HEK293 (cell line): ENCODE measurements at regions not wholly inside any gene's neighbourhood (a gene's known extent, or its start where the extent isn't known, plus 50 kb on each side); places are given as distances from the start of the nearest gene placed in this dataset.

Experiments used
- CTCF ChIA-PET: fragments of 350-600 bp; formaldehyde crosslinking; extraction: SDS; loops from one replicate; lab custom pipeline; 2021; ENCODE audit warnings: antibody characterized with exemption; lab: Yijun Ruan, JAX
- POLR2A ChIA-PET: fragments of 300-600 bp; formaldehyde crosslinking; extraction: SDS; loops from one replicate; lab custom pipeline; 2020; ENCODE audit warnings: antibody characterized with exemption, inconsistent platforms; lab: Yijun Ruan, JAX
- H3K27ac ChIP-seq: fragments of 200-500 bp; sonication (Bioruptor generic); 2 replicates; pipeline ENCODE4 v1.5.1; 2014; ENCODE audit warnings: low read depth, low read length, control low read depth, inconsistent platforms; ENCODE audit errors: extremely low read depth
- H3K36me3 ChIP-seq, 2 experiments: fragments of 200-500 bp in 1 of 2; sonication (Bioruptor generic) in 1 of 2; 1 replicate in 1 of 2; 2 replicates in 1 of 2; pipeline ENCODE4 v1.5.1; 2014 to 2017; ENCODE audit warnings: inconsistent platforms in 2 of 2, low read length in 2 of 2; ENCODE audit not compliant: control insufficient read depth in 2 of 2, insufficient read depth in 1 of 2
- H3K4me1 ChIP-seq: fragments of 200-500 bp; sonication (Bioruptor generic); 2 replicates; pipeline ENCODE4 v1.5.1; 2014; ENCODE audit warnings: mild to moderate bottlenecking, low read length, inconsistent platforms; ENCODE audit not compliant: control insufficient read depth, insufficient read depth
- H3K4me3 ChIP-seq: 2 replicates; pipeline ENCODE4 v1.5.1; 2011; ENCODE audit warnings: low read depth, mild to moderate bottlenecking, control low read depth, low read length, moderate library complexity
- H3K9me3 ChIP-seq: fragments of 200-500 bp; sonication (Bioruptor generic); 2 replicates; pipeline ENCODE4 v1.5.1; 2014; ENCODE audit warnings: low read depth, low read length, inconsistent platforms; ENCODE audit not compliant: control insufficient read depth, insufficient read depth
- EGR2 ChIP-seq: fragments of 450-650 bp; formaldehyde crosslinking; IDR thresholded peaks from 2 replicates; pipeline ENCODE4 v1.5.1; 2016; ENCODE audit warnings: low read depth, missing biosample characterization, missing genetic modification characterization
- GLIS1 ChIP-seq: fragments of 450-650 bp; formaldehyde crosslinking; IDR thresholded peaks from 2 replicates; pipeline ENCODE4 v1.5.1; 2016; ENCODE audit warnings: missing biosample characterization, missing genetic modification characterization
- OVOL3 ChIP-seq: fragments of 450-650 bp; formaldehyde crosslinking; IDR thresholded peaks from 2 replicates; pipeline ENCODE4 v1.5.1; 2016; ENCODE audit warnings: missing biosample characterization, missing genetic modification characterization
- SCRT2 ChIP-seq: fragments of 450-650 bp; formaldehyde crosslinking; IDR thresholded peaks from 2 replicates; pipeline ENCODE4 v1.5.1; 2016; ENCODE audit warnings: missing biosample characterization, missing genetic modification characterization
- SETDB1 ChIP-seq: IDR thresholded peaks from one replicate; pipeline ENCODE4 v1.6.1; 2017; ENCODE audit warnings: mild to moderate bottlenecking, low read length, moderate library complexity, mixed read lengths; ENCODE audit not compliant: insufficient read length
- YY1 ChIP-seq: fragments of 450-650 bp; formaldehyde crosslinking; IDR thresholded peaks from 2 replicates; pipeline ENCODE4 v1.5.1; 2018; ENCODE audit warnings: missing biosample characterization, missing genetic modification characterization
- YY2 ChIP-seq: fragments of 450-650 bp; formaldehyde crosslinking; IDR thresholded peaks from 2 replicates; pipeline ENCODE4 v1.5.1; 2016; ENCODE audit warnings: missing biosample characterization, missing genetic modification characterization
- ZBTB20 ChIP-seq: fragments of 450-650 bp; formaldehyde crosslinking; IDR thresholded peaks from 2 replicates; pipeline ENCODE4 v1.5.1; 2016; ENCODE audit warnings: missing biosample characterization, missing genetic modification characterization
- ZNF214 ChIP-seq: fragments of 450-650 bp; formaldehyde crosslinking; IDR thresholded peaks from 2 replicates; pipeline ENCODE4 v1.5.1; 2017; ENCODE audit warnings: missing biosample characterization, mild to moderate bottlenecking, missing genetic modification characterization, borderline replicate concordance
- ZNF529 ChIP-seq: fragments of 450-650 bp; formaldehyde crosslinking; IDR thresholded peaks from 2 replicates; pipeline ENCODE4 v1.5.1; 2017; ENCODE audit warnings: missing genetic modification characterization, missing biosample characterization; ENCODE audit not compliant: insufficient replicate concordance
- ZNF530 ChIP-seq: fragments of 450-650 bp; formaldehyde crosslinking; IDR thresholded peaks from 2 replicates; pipeline ENCODE4 v1.5.1; 2016; ENCODE audit warnings: low read depth, missing biosample characterization, missing genetic modification characterization
- ZNF560 ChIP-seq: fragments of 450-650 bp; formaldehyde crosslinking; IDR thresholded peaks from 2 replicates; pipeline ENCODE4 v1.5.1; 2017; ENCODE audit warnings: missing biosample characterization, missing genetic modification characterization, borderline replicate concordance
- ZNF624 ChIP-seq: fragments of 450-650 bp; formaldehyde crosslinking; IDR thresholded peaks from 2 replicates; pipeline ENCODE4 v1.5.1; 2017; ENCODE audit warnings: missing biosample characterization, missing genetic modification characterization
- ZNF707 ChIP-seq: fragments of 450-650 bp; formaldehyde crosslinking; IDR thresholded peaks from 2 replicates; pipeline ENCODE4 v1.5.1; 2016; ENCODE audit warnings: missing biosample characterization, missing genetic modification characterization
- TF ChIP-seq, protein P1 (sequence below): fragments of 450-650 bp; formaldehyde crosslinking; IDR thresholded peaks from 2 replicates; pipeline ENCODE4 v1.5.1; 2016; ENCODE audit warnings: missing biosample characterization, missing genetic modification characterization, borderline replicate concordance
- TF ChIP-seq, protein P2 (sequence below): fragments of 450-650 bp; formaldehyde crosslinking; IDR thresholded peaks from 2 replicates; pipeline ENCODE4 v1.5.1; 2016; ENCODE audit warnings: missing biosample characterization, missing genetic modification characterization
- TF ChIP-seq, protein P3 (sequence below): fragments of 450-650 bp; IDR thresholded peaks from 2 replicates; pipeline ENCODE4 v1.5.1; 2018; ENCODE audit warnings: missing biosample characterization, missing genetic modification characterization
- TF ChIP-seq, protein P4 (sequence below): fragments of 450-650 bp; formaldehyde crosslinking; IDR thresholded peaks from 2 replicates; pipeline ENCODE4 v1.5.1; 2016; ENCODE audit warnings: missing biosample characterization, missing genetic modification characterization
- TF ChIP-seq, protein P5 (sequence below): fragments of 450-650 bp; formaldehyde crosslinking; IDR thresholded peaks from 2 replicates; pipeline ENCODE4 v1.5.1; 2016; ENCODE audit warnings: missing biosample characterization, missing genetic modification characterization
- TF ChIP-seq, protein P6 (sequence below): fragments of 450-650 bp; formaldehyde crosslinking; IDR thresholded peaks from 2 replicates; pipeline ENCODE4 v1.5.1; 2016; ENCODE audit warnings: missing biosample characterization, missing genetic modification characterization
- TF ChIP-seq, protein P7 (sequence below): fragments of 450-650 bp; formaldehyde crosslinking; IDR thresholded peaks from 2 replicates; pipeline ENCODE4 v1.5.1; 2016; ENCODE audit warnings: missing biosample characterization, missing genetic modification characterization, low read depth

DNA sequence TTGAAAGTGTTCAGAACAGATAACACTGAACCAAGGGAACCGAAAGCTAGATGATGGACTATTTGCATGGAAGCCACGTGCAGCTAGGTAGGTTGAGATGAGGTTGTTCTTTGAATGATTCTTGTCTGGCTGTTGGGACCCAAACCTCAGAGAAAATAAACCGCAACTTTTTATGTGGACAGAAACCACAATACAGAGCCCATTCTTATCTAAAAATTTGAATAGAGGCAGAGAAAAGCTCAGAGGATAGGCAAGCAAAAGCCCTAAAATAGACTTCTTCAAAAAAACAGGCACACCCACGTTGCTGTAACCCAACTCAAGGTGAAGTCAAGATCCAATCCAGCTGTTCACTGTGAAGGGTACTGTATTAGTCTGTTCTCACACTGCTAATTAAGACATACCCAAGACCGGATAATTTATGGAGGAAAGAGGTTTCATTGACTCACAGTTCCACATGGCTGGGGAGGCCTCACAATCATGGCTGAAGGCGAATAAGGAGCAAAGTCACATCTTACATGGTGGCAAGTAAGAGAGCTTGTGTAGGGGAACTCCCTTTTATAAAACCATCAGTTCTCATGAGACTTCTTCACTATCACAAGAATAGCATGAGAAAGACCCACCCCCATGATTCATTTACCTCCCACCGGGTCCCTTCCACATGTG lies 353.8 kb downstream of the AACS start:
- no peak for TF ChIP-seq YY2 (tag by site-specific recombination)
- no peak for TF ChIP-seq OVOL3 (tag by site-specific recombination)
- no peak for TF ChIP-seq GLIS1 (tag by site-specific recombination)
- TF ChIP-seq YY1 (tag by site-specific recombination) = no peak
- TF ChIP-seq, protein P1, sequence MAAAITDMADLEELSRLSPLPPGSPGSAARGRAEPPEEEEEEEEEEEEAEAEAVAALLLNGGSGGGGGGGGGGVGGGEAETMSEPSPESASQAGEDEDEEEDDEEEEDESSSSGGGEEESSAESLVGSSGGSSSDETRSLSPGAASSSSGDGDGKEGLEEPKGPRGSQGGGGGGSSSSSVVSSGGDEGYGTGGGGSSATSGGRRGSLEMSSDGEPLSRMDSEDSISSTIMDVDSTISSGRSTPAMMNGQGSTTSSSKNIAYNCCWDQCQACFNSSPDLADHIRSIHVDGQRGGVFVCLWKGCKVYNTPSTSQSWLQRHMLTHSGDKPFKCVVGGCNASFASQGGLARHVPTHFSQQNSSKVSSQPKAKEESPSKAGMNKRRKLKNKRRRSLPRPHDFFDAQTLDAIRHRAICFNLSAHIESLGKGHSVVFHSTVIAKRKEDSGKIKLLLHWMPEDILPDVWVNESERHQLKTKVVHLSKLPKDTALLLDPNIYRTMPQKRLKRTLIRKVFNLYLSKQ (tag by site-specific recombination) = no peak
- TF ChIP-seq ZNF529 (tag by site-specific recombination) = no peak
- TF ChIP-seq SCRT2 = no peak
- TF ChIP-seq, protein P2, sequence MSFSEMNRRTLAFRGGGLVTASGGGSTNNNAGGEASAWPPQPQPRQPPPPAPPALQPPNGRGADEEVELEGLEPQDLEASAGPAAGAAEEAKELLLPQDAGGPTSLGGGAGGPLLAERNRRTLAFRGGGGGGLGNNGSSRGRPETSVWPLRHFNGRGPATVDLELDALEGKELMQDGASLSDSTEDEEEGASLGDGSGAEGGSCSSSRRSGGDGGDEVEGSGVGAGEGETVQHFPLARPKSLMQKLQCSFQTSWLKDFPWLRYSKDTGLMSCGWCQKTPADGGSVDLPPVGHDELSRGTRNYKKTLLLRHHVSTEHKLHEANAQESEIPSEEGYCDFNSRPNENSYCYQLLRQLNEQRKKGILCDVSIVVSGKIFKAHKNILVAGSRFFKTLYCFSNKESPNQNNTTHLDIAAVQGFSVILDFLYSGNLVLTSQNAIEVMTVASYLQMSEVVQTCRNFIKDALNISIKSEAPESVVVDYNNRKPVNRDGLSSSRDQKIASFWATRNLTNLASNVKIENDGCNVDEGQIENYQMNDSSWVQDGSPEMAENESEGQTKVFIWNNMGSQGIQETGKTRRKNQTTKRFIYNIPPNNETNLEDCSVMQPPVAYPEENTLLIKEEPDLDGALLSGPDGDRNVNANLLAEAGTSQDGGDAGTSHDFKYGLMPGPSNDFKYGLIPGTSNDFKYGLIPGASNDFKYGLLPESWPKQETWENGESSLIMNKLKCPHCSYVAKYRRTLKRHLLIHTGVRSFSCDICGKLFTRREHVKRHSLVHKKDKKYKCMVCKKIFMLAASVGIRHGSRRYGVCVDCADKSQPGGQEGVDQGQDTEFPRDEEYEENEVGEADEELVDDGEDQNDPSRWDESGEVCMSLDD = no peak
- TF ChIP-seq, protein P3, sequence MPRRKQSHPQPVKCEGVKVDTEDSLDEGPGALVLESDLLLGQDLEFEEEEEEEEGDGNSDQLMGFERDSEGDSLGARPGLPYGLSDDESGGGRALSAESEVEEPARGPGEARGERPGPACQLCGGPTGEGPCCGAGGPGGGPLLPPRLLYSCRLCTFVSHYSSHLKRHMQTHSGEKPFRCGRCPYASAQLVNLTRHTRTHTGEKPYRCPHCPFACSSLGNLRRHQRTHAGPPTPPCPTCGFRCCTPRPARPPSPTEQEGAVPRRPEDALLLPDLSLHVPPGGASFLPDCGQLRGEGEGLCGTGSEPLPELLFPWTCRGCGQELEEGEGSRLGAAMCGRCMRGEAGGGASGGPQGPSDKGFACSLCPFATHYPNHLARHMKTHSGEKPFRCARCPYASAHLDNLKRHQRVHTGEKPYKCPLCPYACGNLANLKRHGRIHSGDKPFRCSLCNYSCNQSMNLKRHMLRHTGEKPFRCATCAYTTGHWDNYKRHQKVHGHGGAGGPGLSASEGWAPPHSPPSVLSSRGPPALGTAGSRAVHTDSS (tag by site-specific recombination) = no peak
- TF ChIP-seq, protein P4, sequence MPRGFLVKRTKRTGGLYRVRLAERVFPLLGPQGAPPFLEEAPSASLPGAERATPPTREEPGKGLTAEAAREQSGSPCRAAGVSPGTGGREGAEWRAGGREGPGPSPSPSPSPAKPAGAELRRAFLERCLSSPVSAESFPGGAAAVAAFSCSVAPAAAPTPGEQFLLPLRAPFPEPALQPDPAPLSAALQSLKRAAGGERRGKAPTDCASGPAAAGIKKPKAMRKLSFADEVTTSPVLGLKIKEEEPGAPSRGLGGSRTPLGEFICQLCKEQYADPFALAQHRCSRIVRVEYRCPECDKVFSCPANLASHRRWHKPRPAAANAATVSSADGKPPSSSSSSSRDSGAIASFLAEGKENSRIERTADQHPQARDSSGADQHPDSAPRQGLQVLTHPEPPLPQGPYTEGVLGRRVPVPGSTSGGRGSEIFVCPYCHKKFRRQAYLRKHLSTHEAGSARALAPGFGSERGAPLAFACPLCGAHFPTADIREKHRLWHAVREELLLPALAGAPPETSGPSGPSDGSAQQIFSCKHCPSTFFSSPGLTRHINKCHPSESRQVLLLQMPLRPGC (tag by site-specific recombination) = no peak
- no peak for TF ChIP-seq SETDB1
- no peak for TF ChIP-seq ZNF214
- ChIA-PET CTCF (no interaction called here), POLR2A (no interaction called here)
- H3K27ac ChIP-seq = no peak overlapping the region
- H3K9me3 ChIP-seq = no peaks in the 10 kb centered on the region
- no peaks in the 10 kb centered on the region for H3K4me1 ChIP-seq
- no peaks in the 10 kb centered on the region for H3K36me3 ChIP-seq
- H3K4me3 ChIP-seq = no peak overlapping the region

DNA sequence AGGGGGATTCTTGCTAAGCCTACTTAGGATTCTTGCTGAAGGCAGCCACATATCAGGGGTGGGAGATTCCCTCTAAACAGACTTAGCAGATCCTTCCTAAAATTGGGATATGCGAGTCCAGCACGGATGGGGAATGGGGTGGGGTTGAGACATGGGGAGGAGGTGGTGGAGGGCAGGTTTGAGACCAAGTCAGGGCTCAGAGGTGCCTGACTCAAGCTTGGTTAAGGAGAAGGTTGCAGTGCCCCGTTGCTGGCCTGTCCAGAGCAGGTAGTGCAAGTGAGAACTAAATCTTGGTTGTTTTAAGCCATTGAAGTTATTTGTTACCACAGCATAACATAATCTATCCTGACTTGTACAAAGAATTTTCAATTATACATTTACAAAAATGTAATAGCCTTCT lies 359.7 kb downstream of the AACS start:
- Histone ChIP-seq H3K4me1 (no peaks in the 10 kb centered on the region), H3K4me3 (no peak overlapping the region), H3K27ac (no peak overlapping the region), H3K36me3 (no peaks in the 10 kb centered on the region), H3K9me3 (no peaks in the 10 kb centered on the region)
- ChIA-PET POLR2A (no interaction called here), CTCF (no interaction called here)
- TF ChIP-seq, protein P5, sequence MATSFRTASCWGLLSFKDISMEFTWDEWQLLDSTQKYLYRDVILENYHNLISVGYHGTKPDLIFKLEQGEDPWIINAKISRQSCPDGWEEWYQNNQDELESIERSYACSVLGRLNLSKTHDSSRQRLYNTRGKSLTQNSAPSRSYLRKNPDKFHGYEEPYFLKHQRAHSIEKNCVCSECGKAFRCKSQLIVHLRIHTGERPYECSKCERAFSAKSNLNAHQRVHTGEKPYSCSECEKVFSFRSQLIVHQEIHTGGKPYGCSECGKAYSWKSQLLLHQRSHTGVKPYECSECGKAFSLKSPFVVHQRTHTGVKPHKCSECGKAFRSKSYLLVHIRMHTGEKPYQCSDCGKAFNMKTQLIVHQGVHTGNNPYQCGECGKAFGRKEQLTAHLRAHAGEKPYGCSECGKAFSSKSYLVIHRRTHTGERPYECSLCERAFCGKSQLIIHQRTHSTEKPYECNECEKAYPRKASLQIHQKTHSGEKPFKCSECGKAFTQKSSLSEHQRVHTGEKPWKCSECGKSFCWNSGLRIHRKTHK (tag by site-specific recombination) = no peak
- no peak for TF ChIP-seq EGR2
- no peak for TF ChIP-seq ZNF560 (tag by site-specific recombination)
- TF ChIP-seq ZNF707 = no peak
- TF ChIP-seq ZNF624 = no peak
- TF ChIP-seq, protein P4 (tag by site-specific recombination) = no peak
- TF ChIP-seq, protein P6, sequence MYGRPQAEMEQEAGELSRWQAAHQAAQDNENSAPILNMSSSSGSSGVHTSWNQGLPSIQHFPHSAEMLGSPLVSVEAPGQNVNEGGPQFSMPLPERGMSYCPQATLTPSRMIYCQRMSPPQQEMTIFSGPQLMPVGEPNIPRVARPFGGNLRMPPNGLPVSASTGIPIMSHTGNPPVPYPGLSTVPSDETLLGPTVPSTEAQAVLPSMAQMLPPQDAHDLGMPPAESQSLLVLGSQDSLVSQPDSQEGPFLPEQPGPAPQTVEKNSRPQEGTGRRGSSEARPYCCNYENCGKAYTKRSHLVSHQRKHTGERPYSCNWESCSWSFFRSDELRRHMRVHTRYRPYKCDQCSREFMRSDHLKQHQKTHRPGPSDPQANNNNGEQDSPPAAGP (tag by site-specific recombination) = no peak
- TF ChIP-seq, protein P7, sequence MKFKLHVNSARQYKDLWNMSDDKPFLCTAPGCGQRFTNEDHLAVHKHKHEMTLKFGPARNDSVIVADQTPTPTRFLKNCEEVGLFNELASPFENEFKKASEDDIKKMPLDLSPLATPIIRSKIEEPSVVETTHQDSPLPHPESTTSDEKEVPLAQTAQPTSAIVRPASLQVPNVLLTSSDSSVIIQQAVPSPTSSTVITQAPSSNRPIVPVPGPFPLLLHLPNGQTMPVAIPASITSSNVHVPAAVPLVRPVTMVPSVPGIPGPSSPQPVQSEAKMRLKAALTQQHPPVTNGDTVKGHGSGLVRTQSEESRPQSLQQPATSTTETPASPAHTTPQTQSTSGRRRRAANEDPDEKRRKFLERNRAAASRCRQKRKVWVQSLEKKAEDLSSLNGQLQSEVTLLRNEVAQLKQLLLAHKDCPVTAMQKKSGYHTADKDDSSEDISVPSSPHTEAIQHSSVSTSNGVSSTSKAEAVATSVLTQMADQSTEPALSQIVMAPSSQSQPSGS (tag by site-specific recombination) = no peak
- TF ChIP-seq ZBTB20 = no peak
- TF ChIP-seq ZNF530 = no peak
